Upper lobe of right lung (tissue), 1 donor: ENCODE measurements at regions not wholly inside any gene's neighbourhood (a gene's known extent, or its start where the extent isn't known, plus 50 kb on each side); places are given as distances from the start of the nearest gene placed in this dataset.

Experiments used
- ATAC-seq: fragments of 200-7000 bp; cut with Tn5 transposase; one replicate; pipeline ENCODE4 v1.9.1; 2020; ENCODE audit warnings: mild to moderate bottlenecking, moderate library complexity
- DNase-seq: peaks from one replicate; pipeline ENCODE4 v3.0.0-alpha.2; 2020
- H3K27ac ChIP-seq: fragments of 200-600 bp; one replicate; pipeline ENCODE4 v1.8.0; 2022
- H3K27me3 ChIP-seq: fragments of 200-600 bp; one replicate; pipeline ENCODE4 v1.8.0; 2022; ENCODE audit warnings: mild to moderate bottlenecking
- H3K36me3 ChIP-seq: fragments of 200-600 bp; one replicate; pipeline ENCODE4 v1.8.0; 2022
- H3K4me1 ChIP-seq: fragments of 200-600 bp; one replicate; pipeline ENCODE4 v1.8.0; 2022
- H3K4me3 ChIP-seq: fragments of 200-600 bp; one replicate; pipeline ENCODE4 v1.8.0; 2022; ENCODE audit warnings: mild to moderate bottlenecking
- H3K9me3 ChIP-seq: fragments of 200-600 bp; one replicate; pipeline ENCODE4 v1.8.0; 2022
- intact Hi-C: fragments of 100-400 bp; cut with DNase I; formaldehyde crosslinking; loops from one replicate; pipeline ENCODE4 v1.11.0; 2022
- TF ChIP-seq, protein P1 (sequence below): fragments of 200-600 bp; IDR thresholded peaks from one replicate; pipeline ENCODE4 v1.8.0; 2022; ENCODE audit warnings: antibody characterized with exemption
- donor health status: DM: no; HTN: yes; CAD: no; lungs with severe emphysema.

DNA sequence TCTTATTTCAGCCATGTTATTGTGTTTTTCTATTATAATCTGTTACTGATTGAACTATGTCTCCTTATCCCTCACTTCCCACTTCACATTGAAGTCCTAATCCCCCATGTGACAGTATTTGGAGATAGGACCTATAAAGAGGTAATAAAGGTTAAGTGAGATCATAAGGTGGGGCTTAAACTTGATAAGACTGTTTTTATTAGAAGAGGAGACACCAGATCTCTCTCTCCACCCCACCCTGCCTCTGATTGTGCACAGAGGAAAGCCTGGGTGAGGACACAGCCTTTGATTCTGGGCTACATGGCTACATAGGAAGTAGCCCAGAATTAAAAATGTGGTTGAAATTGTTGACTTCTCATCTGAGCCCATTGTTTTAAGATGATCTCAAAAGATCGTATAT, 414.7 kb downstream of the SLC16A7 start:
- no peaks in the 10 kb centered on the region for H3K4me1 ChIP-seq
- DNase-seq (no peak), ATAC-seq (no peak)
- no peaks in the 10 kb centered on the region for H3K9me3 ChIP-seq
- H3K4me3 ChIP-seq = no peak overlapping the region
- no peaks in the 10 kb centered on the region for H3K27me3 ChIP-seq
- no peak overlapping the region for H3K27ac ChIP-seq
- TF ChIP-seq, protein P1, sequence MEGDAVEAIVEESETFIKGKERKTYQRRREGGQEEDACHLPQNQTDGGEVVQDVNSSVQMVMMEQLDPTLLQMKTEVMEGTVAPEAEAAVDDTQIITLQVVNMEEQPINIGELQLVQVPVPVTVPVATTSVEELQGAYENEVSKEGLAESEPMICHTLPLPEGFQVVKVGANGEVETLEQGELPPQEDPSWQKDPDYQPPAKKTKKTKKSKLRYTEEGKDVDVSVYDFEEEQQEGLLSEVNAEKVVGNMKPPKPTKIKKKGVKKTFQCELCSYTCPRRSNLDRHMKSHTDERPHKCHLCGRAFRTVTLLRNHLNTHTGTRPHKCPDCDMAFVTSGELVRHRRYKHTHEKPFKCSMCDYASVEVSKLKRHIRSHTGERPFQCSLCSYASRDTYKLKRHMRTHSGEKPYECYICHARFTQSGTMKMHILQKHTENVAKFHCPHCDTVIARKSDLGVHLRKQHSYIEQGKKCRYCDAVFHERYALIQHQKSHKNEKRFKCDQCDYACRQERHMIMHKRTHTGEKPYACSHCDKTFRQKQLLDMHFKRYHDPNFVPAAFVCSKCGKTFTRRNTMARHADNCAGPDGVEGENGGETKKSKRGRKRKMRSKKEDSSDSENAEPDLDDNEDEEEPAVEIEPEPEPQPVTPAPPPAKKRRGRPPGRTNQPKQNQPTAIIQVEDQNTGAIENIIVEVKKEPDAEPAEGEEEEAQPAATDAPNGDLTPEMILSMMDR = no peak
- no peaks in the 10 kb centered on the region for H3K36me3 ChIP-seq
- intact Hi-C loops = no loop called here

DNA sequence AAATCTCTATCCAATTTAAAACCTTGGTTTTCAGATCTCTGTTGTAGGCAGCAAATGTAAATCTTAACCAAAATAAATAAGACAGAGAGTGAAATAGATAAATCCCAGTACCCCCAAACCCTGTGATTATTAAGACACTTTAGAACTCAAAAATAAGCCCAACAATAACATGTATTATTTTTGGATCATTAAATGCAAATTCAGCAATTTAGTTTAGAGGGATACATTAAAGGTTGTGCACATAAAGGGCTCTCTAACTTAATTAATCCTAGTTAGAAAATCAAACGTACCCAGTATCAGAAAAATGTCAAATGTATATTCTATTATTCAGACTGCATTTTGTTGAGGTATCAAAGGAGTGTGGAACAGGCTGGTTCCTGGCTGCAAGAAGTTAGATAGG, 416.8 kb downstream of the SLC16A7 start:
- ATAC-seq (no peak), DNase-seq (no peak)
- H3K4me3 ChIP-seq = no peak overlapping the region
- TF ChIP-seq, protein P1 = no peak
- no peak overlapping the region for H3K27ac ChIP-seq
- H3K36me3 ChIP-seq = no peaks in the 10 kb centered on the region
- intact Hi-C loops = no loop called here
- no peaks in the 10 kb centered on the region for H3K27me3 ChIP-seq
- H3K4me1 ChIP-seq = no peaks in the 10 kb centered on the region
- no peaks in the 10 kb centered on the region for H3K9me3 ChIP-seq

DNA sequence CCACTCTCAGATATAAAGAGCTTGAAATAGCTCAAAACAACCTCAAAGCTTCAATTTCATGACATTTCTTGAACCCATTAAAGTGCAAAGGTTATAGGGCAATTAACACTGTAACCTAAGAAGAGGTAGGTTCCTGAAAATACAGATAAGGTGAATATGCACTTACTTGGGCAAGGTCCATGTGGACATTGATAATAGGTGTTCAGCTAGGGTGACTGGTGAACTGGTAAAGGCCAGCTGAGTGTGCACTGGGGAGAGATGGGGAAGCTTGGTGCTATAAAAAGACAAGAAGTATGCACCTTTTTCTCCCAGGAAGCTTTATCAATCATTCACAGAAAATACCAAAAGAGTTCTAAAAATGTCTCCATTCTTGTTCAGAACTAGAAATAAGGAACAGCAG, 418.6 kb downstream of the SLC16A7 start:
- TF ChIP-seq, protein P1 = no peak
- Histone ChIP-seq H3K4me3 (no peak overlapping the region), H3K4me1 (no peaks in the 10 kb centered on the region), H3K27me3 (no peaks in the 10 kb centered on the region), H3K9me3 (no peaks in the 10 kb centered on the region), H3K36me3 (no peaks in the 10 kb centered on the region), H3K27ac (no peak overlapping the region)
- intact Hi-C loops = no loop called here
- ATAC-seq = no peak
- no peak for DNase-seq

DNA sequence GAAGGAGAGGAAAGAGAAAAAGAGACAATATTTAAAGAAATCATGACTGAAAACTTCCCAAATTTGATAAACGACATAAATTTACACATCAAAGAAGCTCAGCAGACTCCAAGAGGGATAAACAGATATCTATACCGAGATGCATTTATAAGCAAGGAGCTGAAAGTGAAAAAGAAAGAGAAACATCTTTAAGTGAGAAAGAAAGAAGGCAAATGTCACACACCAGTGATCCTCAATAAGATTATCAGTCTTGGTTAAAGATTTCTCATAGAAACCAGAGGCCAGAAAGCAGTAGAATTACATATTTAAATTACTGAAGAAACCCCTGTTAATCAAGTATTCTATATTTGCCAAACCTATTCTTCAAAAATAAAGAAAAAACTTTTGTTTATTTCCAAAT, 424.2 kb downstream of the SLC16A7 start:
- no peak for DNase-seq
- H3K9me3 ChIP-seq = no peaks in the 10 kb centered on the region
- TF ChIP-seq, protein P1 = no peak
- no peak for ATAC-seq
- no peaks in the 10 kb centered on the region for H3K36me3 ChIP-seq
- intact Hi-C loops = no loop called here
- H3K4me1 ChIP-seq = no peaks in the 10 kb centered on the region
- no peak overlapping the region for H3K27ac ChIP-seq
- no peak overlapping the region for H3K4me3 ChIP-seq
- H3K27me3 ChIP-seq = no peaks in the 10 kb centered on the region

DNA sequence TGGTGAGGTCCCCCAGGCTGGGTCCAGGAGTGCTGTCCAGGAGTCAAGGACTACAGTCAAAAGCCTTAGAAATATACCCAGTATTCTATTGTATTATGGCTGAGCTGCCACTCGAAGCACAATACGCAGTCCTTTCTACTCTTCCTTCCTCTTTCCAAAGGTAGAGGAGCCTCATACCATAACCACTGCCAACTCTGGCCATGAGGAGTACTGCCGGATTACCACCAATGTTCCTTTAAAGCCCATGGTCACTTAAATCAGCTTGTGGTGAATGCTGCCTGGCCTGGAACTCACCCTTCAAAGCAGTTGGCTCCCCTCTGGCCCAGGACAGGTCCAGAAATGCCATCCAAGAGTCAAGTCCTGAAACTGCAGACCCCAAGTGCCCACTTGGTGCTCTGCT, 425.4 kb downstream of the SLC16A7 start:
- no peak for DNase-seq
- no peak overlapping the region for H3K4me3 ChIP-seq
- H3K27ac ChIP-seq = no peak overlapping the region
- intact Hi-C loops = no loop called here
- no peaks in the 10 kb centered on the region for H3K27me3 ChIP-seq
- ATAC-seq = no peak
- no peaks in the 10 kb centered on the region for H3K9me3 ChIP-seq
- H3K4me1 ChIP-seq = no peaks in the 10 kb centered on the region
- H3K36me3 ChIP-seq = no peaks in the 10 kb centered on the region
- TF ChIP-seq, protein P1 = no peak

DNA sequence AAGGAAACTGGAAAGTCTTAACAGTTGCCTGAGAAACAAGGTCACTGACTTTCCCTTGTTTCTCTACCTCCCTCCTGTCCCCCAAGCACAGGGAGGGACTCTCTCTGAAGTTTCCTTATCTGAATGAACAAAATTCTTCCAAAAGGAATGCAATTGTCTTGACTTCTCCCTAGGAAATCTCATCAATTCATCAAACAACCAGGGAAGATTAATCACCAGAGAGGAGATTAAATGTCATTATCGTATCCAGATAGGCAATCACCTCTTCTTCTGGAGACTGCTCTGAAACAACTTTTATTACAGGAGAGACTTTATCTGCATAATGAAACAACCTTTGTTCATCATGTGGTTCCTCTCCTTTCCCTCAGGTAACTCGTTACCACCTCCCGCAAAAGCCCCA, 431.4 kb downstream of the SLC16A7 start:
- H3K9me3 ChIP-seq = no peaks in the 10 kb centered on the region
- DNase-seq (no peak), ATAC-seq (no peak)
- H3K27me3 ChIP-seq = no peaks in the 10 kb centered on the region
- no peaks in the 10 kb centered on the region for H3K36me3 ChIP-seq
- intact Hi-C loops = no loop called here
- H3K27ac ChIP-seq = no peak overlapping the region
- no peaks in the 10 kb centered on the region for H3K4me1 ChIP-seq
- TF ChIP-seq, protein P1 = no peak
- no peak overlapping the region for H3K4me3 ChIP-seq
